Loucy (cell line): ENCODE measurements at regions not wholly inside any gene's neighbourhood (a gene's known extent, or its start where the extent isn't known, plus 50 kb on each side); places are given as distances from the start of the nearest gene placed in this dataset.
"Not testable (repeated sequence)": the region's sequence is repeated elsewhere in the genome, so short reads cannot be mapped to it uniquely, and the experiment has no call there.

Source experiments
- H2AFZ ChIP-seq: fragments of 200-600 bp; sonication (generic); 2 replicates; pipeline ENCODE4 v1.6.0; 2016; ENCODE audit warnings: antibody characterized with exemption, mild to moderate bottlenecking, low read length, moderate library complexity
- H3F3A ChIP-seq: fragments of 200-600 bp; 2 replicates; pipeline ENCODE4 v1.6.0; 2016; ENCODE audit warnings: antibody characterized with exemption, low read depth, mild to moderate bottlenecking
- H3K27me3 ChIP-seq: fragments of 200-600 bp; sonication (generic); 2 replicates; pipeline ENCODE4 v1.6.1; 2014; ENCODE audit warnings: low read length, mild to moderate bottlenecking; ENCODE audit not compliant: insufficient read depth, poor library complexity, severe bottlenecking
- H3K36me3 ChIP-seq: fragments of 200-600 bp; sonication (generic); 2 replicates; pipeline ENCODE4 v1.6.1; 2016; ENCODE audit warnings: low read length; ENCODE audit not compliant: insufficient read depth
- H3K4me1 ChIP-seq: fragments of 200-600 bp; sonication (generic); 2 replicates; pipeline ENCODE4 v1.5.1; 2014; ENCODE audit warnings: low read length, mild to moderate bottlenecking; ENCODE audit not compliant: insufficient read depth, poor library complexity, severe bottlenecking
- H3K4me2 ChIP-seq: fragments of 200-600 bp; sonication (generic); 2 replicates; pipeline ENCODE4 v1.6.0; 2014; ENCODE audit warnings: antibody characterized with exemption, low read length, low read depth, mild to moderate bottlenecking; ENCODE audit not compliant: poor library complexity, severe bottlenecking
- H3K4me3 ChIP-seq: fragments of 200-600 bp; sonication (generic); 2 replicates; pipeline ENCODE4 v1.5.1; 2014; ENCODE audit warnings: low read length, mild to moderate bottlenecking, mixed read lengths; ENCODE audit not compliant: poor library complexity, severe bottlenecking
- H3K79me2 ChIP-seq: fragments of 200-600 bp; sonication (generic); 2 replicates; pipeline ENCODE4 v1.6.1; 2014; ENCODE audit warnings: low read length; ENCODE audit not compliant: insufficient read depth
- H3K9ac ChIP-seq: fragments of 200-600 bp; sonication (generic); 2 replicates; pipeline ENCODE4 v1.6.0; 2014; ENCODE audit warnings: mild to moderate bottlenecking, low read depth, low read length, moderate library complexity; ENCODE audit not compliant: poor library complexity, severe bottlenecking
- H3K9me2 ChIP-seq: fragments of 200-600 bp; sonication (generic); replicated peaks from 2 replicates; pipeline ENCODE4 v1.6.1; 2016; ENCODE audit warnings: low read depth, low read length, mixed read lengths
- H3K9me3 ChIP-seq: fragments of 200-600 bp; sonication (generic); 2 replicates; pipeline ENCODE4 v1.6.1; 2014; ENCODE audit warnings: mild to moderate bottlenecking, antibody characterized with exemption, low read length, low read depth; ENCODE audit not compliant: insufficient read depth
- H4K20me1 ChIP-seq: fragments of 200-600 bp; sonication (generic); 2 replicates; pipeline ENCODE4 v1.6.0; 2014; ENCODE audit warnings: antibody characterized with exemption, low read length, mild to moderate bottlenecking; ENCODE audit not compliant: insufficient read depth, poor library complexity, severe bottlenecking
- EZH2phosphoT487 ChIP-seq: fragments of 200-600 bp; IDR thresholded peaks from 2 replicates; pipeline ENCODE4 v1.6.1; 2018; ENCODE audit warnings: antibody characterized with exemption, mild to moderate bottlenecking, moderate library complexity, borderline replicate concordance
- TF ChIP-seq, protein P1 (sequence below): fragments of 200-600 bp; sonication (generic); conservative IDR thresholded peaks from 2 replicates; pipeline ENCODE4 v1.5.1; 2014; ENCODE audit warnings: mild to moderate bottlenecking, antibody characterized with exemption, low read length

- Histone ChIP-seq H2AFZ (no peak overlapping the region), H3K4me3 (no peak overlapping the region), H3K9me2 (no peaks in the 10 kb centered on the region), H4K20me1 (no peaks in the 10 kb centered on the region), H3K36me3 (no peaks in the 10 kb centered on the region), H3K79me2 (no peaks in the 10 kb centered on the region), H3K27me3 (no peaks in the 10 kb centered on the region), H3K4me2 (no peak overlapping the region), H3K9me3 (no peaks in the 10 kb centered on the region), H3K9ac (no peak overlapping the region), H3K4me1 (no peaks in the 10 kb centered on the region), H3F3A (no peaks in the 10 kb centered on the region)
- TF ChIP-seq EZH2phosphoT487: no peak
- TF ChIP-seq, protein P1, sequence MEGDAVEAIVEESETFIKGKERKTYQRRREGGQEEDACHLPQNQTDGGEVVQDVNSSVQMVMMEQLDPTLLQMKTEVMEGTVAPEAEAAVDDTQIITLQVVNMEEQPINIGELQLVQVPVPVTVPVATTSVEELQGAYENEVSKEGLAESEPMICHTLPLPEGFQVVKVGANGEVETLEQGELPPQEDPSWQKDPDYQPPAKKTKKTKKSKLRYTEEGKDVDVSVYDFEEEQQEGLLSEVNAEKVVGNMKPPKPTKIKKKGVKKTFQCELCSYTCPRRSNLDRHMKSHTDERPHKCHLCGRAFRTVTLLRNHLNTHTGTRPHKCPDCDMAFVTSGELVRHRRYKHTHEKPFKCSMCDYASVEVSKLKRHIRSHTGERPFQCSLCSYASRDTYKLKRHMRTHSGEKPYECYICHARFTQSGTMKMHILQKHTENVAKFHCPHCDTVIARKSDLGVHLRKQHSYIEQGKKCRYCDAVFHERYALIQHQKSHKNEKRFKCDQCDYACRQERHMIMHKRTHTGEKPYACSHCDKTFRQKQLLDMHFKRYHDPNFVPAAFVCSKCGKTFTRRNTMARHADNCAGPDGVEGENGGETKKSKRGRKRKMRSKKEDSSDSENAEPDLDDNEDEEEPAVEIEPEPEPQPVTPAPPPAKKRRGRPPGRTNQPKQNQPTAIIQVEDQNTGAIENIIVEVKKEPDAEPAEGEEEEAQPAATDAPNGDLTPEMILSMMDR: no peak
These were observed 389.2 kb downstream of the MAT2B start for GRCh38 chr5:163894645-163895044.

DNA sequence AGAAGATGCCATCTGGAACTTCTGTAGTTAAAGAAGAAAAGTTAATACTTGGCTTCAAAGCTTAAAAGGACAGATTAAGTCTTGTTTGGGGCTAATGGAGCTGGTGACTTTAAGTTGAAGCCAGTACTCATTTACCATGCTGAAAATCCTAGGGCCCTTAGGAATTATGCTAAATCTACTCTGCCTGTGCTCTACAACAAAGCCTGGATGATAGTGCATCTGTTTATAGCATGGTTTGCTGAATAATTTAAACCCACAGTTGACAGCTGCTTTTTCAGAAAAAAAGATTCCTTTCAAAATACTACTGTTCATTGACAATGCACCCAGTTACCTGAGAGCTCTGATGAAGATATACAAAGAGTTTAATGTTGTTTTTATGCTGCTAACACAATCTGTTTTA is 393.5 kb downstream of the MAT2B start:
- no peaks in the 10 kb centered on the region for H3F3A ChIP-seq
- no peaks in the 10 kb centered on the region for H3K9me2 ChIP-seq
- TF ChIP-seq EZH2phosphoT487: no peak
- TF ChIP-seq, protein P1: no peak
- H3K4me1 ChIP-seq: no peaks in the 10 kb centered on the region
- no peaks in the 10 kb centered on the region for H3K27me3 ChIP-seq
- no peak overlapping the region for H3K9ac ChIP-seq
- H3K4me2 ChIP-seq: no peak overlapping the region
- no peak overlapping the region for H2AFZ ChIP-seq
- H3K9me3 ChIP-seq: no peaks in the 10 kb centered on the region; the same call in 1 of the 2 replicates
- no peaks in the 10 kb centered on the region for H3K36me3 ChIP-seq
- H4K20me1 ChIP-seq: no peaks in the 10 kb centered on the region
- no peak overlapping the region for H3K4me3 ChIP-seq
- no peaks in the 10 kb centered on the region for H3K79me2 ChIP-seq

- not testable (repeated sequence) for H3K9me3 ChIP-seq, H3K36me3 ChIP-seq, H3K9me2 ChIP-seq, H3K79me2 ChIP-seq, H3K27me3 ChIP-seq, H3F3A ChIP-seq, H4K20me1 ChIP-seq
- Histone ChIP-seq H3K9ac (peak overlapping the region; percentile 67), H3K4me1 (peaks cover 29% of the 10 kb centered on the region), H2AFZ (0 out of 2 replicates have a peak overlapping the region, but pooled peaks have one; percentile 3), H3K4me3 (peak overlapping the region; percentile 41), H3K4me2 (peak overlapping the region; percentile 71)
These were observed 402.4 kb downstream of the MAT2B start for GRCh38 chr5:163907783-163908182.

DNA sequence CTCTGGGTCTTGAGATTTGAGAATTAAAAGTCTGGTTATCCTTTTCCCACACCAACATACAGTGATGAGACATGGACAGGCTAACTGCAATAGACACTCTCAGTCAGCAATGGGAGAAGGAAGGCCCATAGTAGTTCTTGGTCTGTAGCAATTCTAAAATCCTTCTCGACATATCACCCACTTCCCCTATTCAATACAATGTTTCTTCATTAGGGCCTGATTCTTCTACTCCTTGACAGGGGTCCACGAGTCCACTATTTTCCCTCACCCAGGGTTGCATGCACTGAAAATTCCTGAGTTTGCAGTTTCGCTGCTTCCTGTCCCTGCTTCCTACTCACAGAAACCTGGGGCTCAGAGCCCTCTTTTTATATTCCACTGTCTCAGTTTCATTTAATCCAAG is 402.8 kb downstream of the MAT2B start:
- no peak for TF ChIP-seq EZH2phosphoT487
- TF ChIP-seq, protein P1: no peak
- Histone ChIP-seq H3K27me3 (no peaks in the 10 kb centered on the region), H3K9me3 (no peaks in the 10 kb centered on the region; the same call in 1 of the 2 replicates), H3F3A (no peaks in the 10 kb centered on the region), H3K36me3 (no peaks in the 10 kb centered on the region), H4K20me1 (no peaks in the 10 kb centered on the region), H3K9me2 (no peaks in the 10 kb centered on the region), H3K4me3 (peak overlapping the region; percentile 41), H3K4me2 (peak overlapping the region; percentile 71), H2AFZ (0 out of 2 replicates have a peak overlapping the region, but pooled peaks have one; percentile 3), H3K9ac (peak overlapping the region; percentile 67), H3K4me1 (peaks cover 29% of the 10 kb centered on the region), H3K79me2 (no peaks in the 10 kb centered on the region)
